CD4-positive, alpha-beta T cell treated with Interferon gamma for 1 hour (primary cell): ENCODE measurements at regions not wholly inside any gene's neighbourhood (a gene's known extent, or its start where the extent isn't known, plus 50 kb on each side); places are given as distances from the start of the nearest gene placed in this dataset.
"Not testable (repeated sequence)": the region's sequence is repeated elsewhere in the genome, so short reads cannot be mapped to it uniquely, and the experiment has no call there.

Experiments used
- DNase-seq: peaks from one replicate; pipeline ENCODE4 v3.0.0-alpha.2; 2020

- no peak for DNase-seq
These were observed 54.3 kb upstream of the LRCH1 start for GRCh38 chr13:46498650-46499049.

GRCh38 chr13:46496086-46496485, 56.9 kb upstream of the LRCH1 start:
- DNase-seq = no peak

GRCh38 chr13:46495651-46496050, 57.3 kb upstream of the LRCH1 start:
- DNase-seq = no peak

GRCh38 chr13:46495066-46495465, 57.9 kb upstream of the LRCH1 start:
- no peak for DNase-seq

DNA sequence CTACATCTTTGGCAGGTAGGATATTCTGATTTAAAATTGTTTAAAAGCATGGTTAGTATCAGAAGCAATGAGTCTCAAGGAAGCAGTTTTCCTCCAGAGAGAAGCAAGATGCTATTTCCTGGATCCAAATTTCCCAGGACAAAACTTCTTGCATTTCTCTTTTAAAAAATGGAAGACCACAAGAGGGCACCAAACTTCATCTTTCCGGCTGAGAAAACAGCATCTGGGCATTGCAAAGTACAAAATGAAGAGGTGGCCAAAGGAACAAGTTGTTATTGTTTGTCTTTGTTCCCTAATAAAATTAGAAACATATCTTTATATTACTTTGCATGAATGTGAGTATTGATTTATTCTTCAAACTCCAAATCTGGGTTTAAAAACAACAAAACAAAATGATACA, 60.0 kb upstream of the LRCH1 start:
- DNase-seq = no peak

GRCh38 chr13:46491641-46492040, 61.3 kb upstream of the LRCH1 start:
- no peak for DNase-seq

GRCh38 chr13:46490713-46491112, 62.3 kb upstream of the LRCH1 start:
- DNase-seq = not testable (repeated sequence)

DNA sequence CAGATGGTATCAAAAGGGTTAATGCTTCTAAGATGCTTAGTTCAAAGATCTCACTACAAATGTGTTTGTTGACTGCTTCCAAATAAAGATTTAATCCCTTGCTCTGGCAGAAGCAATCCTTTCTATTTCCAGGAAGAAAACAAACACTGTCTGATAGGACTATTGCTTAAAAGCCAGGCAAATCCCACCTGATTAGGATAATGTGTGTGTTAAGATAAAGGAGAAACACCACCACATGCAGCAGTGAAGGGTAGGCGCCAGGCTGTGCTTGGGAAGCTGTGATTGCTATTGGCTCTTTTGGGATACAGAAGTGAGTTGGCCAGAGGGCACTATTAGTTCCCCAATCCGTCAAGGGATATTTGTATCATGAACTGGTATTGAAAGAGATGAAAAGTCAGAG, 62.8 kb upstream of the LRCH1 start:
- no peak for DNase-seq

- no peak for DNase-seq
These were observed 63.4 kb upstream of the LRCH1 start for GRCh38 chr13:46489586-46490023.

DNA sequence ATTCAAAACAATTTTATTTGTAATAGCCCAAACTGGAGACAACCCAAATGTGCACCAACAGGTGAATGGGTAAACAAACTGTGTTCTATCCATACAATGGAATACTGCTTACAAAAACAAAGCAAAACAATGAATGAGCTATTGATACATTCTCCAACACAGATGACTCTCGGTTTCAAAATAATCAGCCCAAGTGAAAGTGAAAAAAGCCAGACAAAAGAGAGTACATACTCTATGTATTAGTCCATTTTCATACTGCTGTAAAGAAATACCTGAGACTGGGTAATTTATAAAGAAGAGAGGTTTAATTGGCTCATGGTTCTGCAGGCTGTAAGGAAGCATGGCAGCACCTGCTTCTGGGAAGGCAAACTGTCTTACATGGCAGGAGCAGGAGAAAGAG, 65.2 kb upstream of the LRCH1 start:
- no peak for DNase-seq

DNA sequence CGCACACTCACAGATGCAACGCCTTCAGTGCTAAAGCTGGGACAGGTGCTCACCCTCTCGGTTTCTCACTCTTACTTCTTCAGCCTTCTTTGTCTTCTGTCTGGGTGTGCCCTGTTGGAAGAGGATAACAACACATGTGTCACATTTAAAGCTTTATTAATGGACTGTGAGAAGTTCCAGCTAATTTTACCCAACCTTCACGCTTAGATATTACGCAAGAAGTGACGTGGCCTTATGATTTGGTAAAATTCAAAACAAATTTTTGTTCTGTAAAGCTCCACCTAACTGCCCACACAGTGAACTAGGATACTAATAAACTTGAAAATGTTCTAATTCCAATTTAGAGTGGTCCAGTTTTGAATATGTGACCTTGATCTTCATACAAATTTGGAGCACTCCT, 66.7 kb upstream of the LRCH1 start:
- DNase-seq = no peak

DNA sequence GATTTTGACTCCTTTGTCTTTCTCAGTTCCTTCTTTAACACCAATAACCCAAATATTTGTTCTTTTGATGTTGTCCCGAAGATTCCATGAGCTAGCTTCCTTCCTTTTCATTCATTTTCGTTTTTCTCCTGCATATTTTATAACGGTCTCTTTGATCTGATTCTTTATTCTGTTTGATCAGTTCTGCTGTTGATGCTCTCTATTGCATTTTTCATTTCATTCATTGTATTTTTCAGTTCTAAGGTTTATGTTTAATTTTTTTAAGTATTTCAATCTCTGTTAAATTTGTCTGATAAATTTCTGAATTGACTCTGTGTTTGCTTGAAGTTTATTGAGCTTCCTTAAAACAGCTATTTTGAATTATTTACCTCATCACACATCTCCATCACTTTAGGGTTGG, 68.4 kb upstream of the LRCH1 start:
- no peak for DNase-seq

DNA sequence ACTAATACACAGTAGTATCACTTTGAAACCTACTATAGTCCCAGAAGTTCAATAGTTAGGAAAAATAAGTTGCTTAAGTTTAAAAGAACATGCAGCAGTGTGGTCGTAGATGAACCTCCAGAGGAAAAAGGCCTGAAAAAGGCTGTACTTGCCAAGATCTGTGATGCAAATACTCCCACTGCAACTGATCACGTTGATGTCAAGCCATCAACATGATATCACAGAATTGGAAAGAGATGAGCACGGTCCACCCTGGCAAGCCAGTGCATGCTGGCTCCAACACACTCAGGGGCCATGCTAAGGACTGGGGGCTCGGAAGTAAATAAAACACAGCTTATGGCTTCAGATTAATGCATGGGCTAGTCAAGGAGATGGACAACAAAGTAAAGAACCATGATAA, 71.8 kb upstream of the LRCH1 start:
- no peak for DNase-seq

DNA sequence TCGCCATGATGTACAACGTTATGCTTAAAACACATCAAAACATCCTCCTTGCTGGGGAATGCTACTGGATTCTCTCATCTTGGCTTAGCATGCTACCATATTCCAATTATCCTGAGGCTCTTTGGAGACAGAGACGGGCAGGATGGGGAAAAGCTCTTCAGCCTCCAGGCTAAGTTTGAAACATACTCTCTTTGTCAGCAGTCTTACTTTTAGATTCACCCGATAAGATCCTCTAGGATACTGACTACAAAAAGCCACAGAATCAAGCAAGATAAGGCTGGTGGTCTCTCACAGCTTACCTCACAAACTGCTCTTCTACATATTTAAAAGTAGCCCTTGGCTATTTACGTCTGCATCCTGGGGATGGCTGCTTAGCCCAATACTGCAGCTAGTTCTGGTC, 72.8 kb upstream of the LRCH1 start:
- DNase-seq = no peak

- DNase-seq = no peak
These were observed 73.3 kb upstream of the LRCH1 start for GRCh38 chr13:46479691-46480090.

DNA sequence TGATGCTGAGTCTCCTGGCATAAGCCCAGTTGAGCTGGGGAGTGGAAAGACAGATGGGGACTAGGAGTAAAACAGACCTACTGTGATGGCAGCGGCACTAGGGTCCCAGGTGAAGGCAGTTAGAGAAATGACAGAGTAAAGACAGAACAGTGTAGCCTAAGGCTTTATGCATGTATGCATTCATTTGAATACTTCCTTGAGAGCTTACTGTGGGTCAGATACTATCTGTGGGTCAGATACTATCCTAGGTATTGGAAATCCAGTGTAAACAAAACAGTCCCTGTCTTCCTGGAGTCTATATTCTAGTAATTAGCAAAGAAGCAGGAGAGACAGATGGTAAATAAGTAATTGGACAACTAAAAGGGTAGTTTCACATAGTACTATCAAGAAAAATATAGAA, 73.7 kb upstream of the LRCH1 start:
- no peak for DNase-seq

DNA sequence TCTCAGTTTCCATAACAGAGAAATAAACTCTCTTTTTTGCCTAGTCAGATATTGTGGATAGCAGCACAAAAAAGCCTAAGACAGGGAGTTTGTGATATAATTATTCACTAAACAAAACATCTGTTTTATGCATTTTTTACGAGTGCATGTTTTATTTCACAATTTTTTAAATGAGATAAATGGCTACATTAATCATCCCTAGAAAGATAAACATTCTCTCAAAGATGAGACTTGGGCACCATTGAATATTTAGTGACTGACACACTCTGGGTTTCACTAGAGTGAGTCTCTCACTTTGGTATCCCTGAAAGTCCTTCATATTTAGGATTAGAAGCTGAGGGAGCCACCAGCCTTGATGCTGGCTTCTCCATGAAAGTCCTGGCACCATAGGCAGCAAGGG, 74.3 kb upstream of the LRCH1 start:
- no peak for DNase-seq

DNA sequence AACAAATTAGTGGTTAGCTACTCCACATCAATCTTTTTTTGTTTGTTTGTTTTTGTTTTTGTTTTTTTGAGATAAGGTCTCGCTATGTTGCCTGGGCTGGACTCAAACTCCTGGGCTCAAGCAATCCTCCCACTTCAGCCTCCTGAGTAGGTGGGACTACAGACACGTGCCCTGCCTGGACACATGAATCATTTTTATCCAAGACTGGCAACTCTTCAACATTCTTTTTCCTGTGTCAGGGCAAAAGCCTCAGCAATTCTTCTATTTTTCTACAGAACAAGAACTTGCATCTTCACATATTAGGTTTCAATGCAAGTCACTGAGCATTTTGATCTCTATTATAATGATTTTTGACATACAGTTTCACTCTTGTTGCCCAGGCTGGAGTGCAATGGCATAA, 76.8 kb upstream of the LRCH1 start:
- no peak for DNase-seq

DNA sequence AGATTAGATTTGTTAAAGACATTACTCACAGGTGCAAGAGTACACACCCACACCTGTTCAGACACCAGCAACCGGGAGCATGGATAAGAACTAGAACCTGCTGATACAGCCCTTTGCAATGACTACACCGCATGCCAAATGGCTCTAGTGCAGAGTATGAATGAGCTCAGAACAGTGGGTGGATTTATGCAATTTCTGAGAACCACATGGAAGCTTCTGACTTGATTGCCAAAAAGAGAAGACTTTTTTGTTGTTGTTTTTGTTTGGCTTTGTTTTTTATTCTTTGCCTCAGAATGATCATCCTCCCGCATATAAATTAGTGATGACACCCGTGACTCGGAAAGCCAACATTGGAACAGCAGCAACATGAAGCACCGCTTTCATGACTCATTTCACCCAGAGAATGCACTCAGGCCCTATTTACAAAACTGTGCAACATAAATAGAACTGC, 77.4 kb upstream of the LRCH1 start:
- no peak for DNase-seq

GRCh38 chr13:46473806-46474205, 79.2 kb upstream of the LRCH1 start:
- no peak for DNase-seq

DNA sequence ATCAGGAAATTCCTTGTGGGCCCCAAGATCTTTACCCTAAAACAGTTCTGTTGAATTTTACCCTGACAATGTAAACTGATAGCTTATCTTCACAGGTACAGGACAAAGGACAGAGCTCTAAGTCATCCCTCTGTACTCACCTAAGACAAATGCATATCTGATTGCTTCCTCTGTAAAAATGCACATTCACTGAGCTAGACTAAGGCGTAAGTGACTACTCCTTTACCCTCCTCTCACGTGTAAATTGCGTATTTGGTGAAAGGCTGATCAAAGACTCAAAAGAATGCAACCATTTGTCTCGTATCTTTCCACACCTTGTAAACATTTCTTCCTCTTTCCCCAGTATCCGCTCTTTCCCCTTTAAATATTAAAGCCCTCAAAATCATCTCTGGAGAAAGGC, 80.6 kb upstream of the LRCH1 start:
- DNase-seq = no peak

GRCh38 chr13:46469699-46470098, 82.6 kb upstream of the RUBCNL start:
- not testable (repeated sequence) for DNase-seq

DNA sequence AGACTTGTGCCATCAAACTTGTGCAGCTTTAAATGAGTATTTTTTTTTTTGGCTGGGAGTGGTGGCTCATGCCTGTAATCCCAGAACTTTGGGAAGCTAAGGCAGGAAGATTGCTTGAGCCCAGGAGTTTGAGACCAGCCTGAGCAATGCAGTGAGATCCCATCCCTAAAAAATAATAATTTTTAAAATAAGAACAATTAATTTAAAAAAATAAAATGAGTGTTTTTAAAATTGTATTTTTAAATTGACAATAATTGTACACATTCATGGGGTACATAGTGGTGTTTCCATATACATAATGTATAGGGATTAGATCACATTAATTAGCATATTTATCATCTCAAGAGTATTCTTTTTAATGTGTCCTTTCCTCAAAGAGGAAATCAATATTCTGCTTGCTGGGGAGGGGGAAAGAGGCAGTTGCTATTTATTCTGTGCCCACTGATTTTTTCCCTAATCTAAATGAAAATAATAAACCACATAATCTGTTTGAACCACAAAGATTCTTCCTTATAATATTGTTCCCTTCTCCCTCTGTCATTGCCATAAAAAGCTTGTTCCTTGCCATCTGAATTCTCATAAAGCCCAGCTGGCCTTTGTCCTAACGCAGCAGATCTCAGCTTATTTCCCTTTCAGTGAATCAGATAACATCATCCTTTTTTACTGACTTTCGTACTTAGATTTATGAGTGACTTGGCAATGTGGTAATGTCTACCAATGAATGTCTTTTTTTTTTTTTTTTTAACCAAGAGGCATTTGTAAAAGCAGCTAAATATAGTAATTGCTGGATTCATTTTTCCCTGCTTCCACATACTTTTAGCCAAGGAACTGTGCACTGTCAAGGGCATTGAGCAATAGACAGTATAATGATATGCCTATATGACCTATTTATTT, 81.8 kb upstream of the RUBCNL start:
- no peak for DNase-seq

GRCh38 chr13:46467694-46468093, 80.6 kb upstream of the RUBCNL start:
- not testable (repeated sequence) for DNase-seq

DNA sequence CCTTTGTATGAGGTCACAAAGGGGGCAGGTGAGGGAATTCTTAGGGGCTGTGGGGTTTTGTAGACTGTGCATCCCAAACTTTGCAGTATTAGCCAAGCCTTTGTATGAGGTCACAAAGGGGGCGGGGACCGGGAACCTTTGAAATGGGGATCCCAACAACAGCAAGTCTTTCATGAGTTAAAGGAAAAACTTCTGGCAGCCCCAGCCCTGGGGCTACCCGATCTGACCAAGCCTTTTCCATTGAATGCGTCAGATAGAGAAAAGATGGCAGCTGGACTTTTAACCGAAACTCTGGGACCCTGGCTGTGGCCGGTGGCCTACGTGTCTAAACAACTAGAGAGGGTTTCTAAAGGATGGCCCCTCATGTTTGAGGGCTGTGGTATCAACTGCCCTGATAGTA, 79.0 kb upstream of the RUBCNL start:
- not testable (repeated sequence) for DNase-seq
